ENCODE measurements at regions not wholly inside any gene's neighbourhood (a gene's known extent, or its start where the extent isn't known, plus 50 kb on each side); places are given as distances from the start of the nearest gene placed in this dataset.

GRCh38 chr6:79802657-79803300 lies 144.6 kb downstream of the ELOVL4 start:
- CTCF ChIA-PET: no interaction called here
- H3K27ac Mint-ChIP-seq: no peak overlapping the region
- POLR2A ChIA-PET: no interaction called here

GRCh38 chr6:79801362-79801761 lies 146.0 kb downstream of the ELOVL4 start:
- CTCF ChIA-PET: interaction anchor here (1.5 kb wide), 1 partner anchor 9 kb away, joined by 5 read pairs; no protein-coding TSS in a partner anchor
- no peak for DNase-seq
- POLR2A ChIA-PET: no interaction called here

More at GRCh38 chr6:79802657-79803300, 144.6 kb downstream of the ELOVL4 start:
- Mint-ChIP-seq H3K27me3 (peaks cover 14% of the 10 kb centered on the region), H3K36me3 (ENCODE audit: low read depth) (no peaks in the 10 kb centered on the region), H3K4me1 (peaks cover 4% of the 10 kb centered on the region), H3K4me3 (no peak overlapping the region), H3K9me3 (peaks cover 11% of the 10 kb centered on the region)
- DNase-seq: no peak

GRCh38 chr6:79798841-79799240 lies 148.5 kb downstream of the ELOVL4 start:
- Mint-ChIP-seq H3K27me3 (peaks cover 14% of the 10 kb centered on the region), H3K9me3 (no peaks in the 10 kb centered on the region), H3K4me3 (no peak overlapping the region), H3K36me3 (ENCODE audit: low read depth) (no peaks in the 10 kb centered on the region), H3K27ac (no peak overlapping the region), H3K4me1 (peaks cover 1% of the 10 kb centered on the region)
- ChIA-PET POLR2A (no interaction called here), CTCF (no interaction called here)
- DNase-seq: no peak

More at GRCh38 chr6:79801362-79801761, 146.0 kb downstream of the ELOVL4 start:
- H3K9me3 Mint-ChIP-seq: peaks cover 7% of the 10 kb centered on the region
- no peak overlapping the region for H3K4me3 Mint-ChIP-seq
- H3K4me1 Mint-ChIP-seq: peaks cover 4% of the 10 kb centered on the region
- H3K27me3 Mint-ChIP-seq: peaks cover 14% of the 10 kb centered on the region
- H3K27ac Mint-ChIP-seq: no peak overlapping the region
- H3K36me3 Mint-ChIP-seq (ENCODE audit: low read depth): no peaks in the 10 kb centered on the region

- Mint-ChIP-seq H3K9me3 (no peaks in the 10 kb centered on the region), H3K36me3 (ENCODE audit: low read depth) (no peaks in the 10 kb centered on the region), H3K4me1 (peaks cover 1% of the 10 kb centered on the region), H3K27ac (no peak overlapping the region), H3K4me3 (no peak overlapping the region), H3K27me3 (peaks cover 10% of the 10 kb centered on the region)
- POLR2A ChIA-PET: no interaction called here
- CTCF ChIA-PET: no interaction called here
- DNase-seq: no peak
These were observed 149.4 kb downstream of the ELOVL4 start for GRCh38 chr6:79797912-79798311.

- POLR2A ChIA-PET: no interaction called here
- Mint-ChIP-seq H3K36me3 (ENCODE audit: low read depth) (no peaks in the 10 kb centered on the region), H3K27ac (no peak overlapping the region), H3K27me3 (peaks cover 4% of the 10 kb centered on the region), H3K4me3 (no peak overlapping the region), H3K4me1 (peaks cover 1% of the 10 kb centered on the region), H3K9me3 (no peaks in the 10 kb centered on the region)
- no peak for DNase-seq
- CTCF ChIA-PET: interaction anchor here (0.6 kb wide), 1 partner anchor 283 kb away, joined by 3 read pairs; no protein-coding TSS in a partner anchor
These were observed 150.1 kb downstream of the ELOVL4 start for GRCh38 chr6:79797163-79797764.

- Mint-ChIP-seq H3K27me3 (no peaks in the 10 kb centered on the region), H3K27ac (no peak overlapping the region), H3K9me3 (no peaks in the 10 kb centered on the region), H3K36me3 (ENCODE audit: low read depth) (no peaks in the 10 kb centered on the region), H3K4me3 (no peak overlapping the region), H3K4me1 (peaks cover 1% of the 10 kb centered on the region)
- DNase-seq: no peak
- POLR2A ChIA-PET: no interaction called here
- CTCF ChIA-PET: interaction anchor here (0.9 to 1.0 kb wide), 2 partner anchors 17 to 51 kb away, joined by 3 read pairs; no protein-coding TSS in a partner anchor
These were observed 151.2 kb downstream of the ELOVL4 start for GRCh38 chr6:79796197-79796596.

GRCh38 chr6:79789896-79790295 lies 157.5 kb downstream of the ELOVL4 start:
- Mint-ChIP-seq H3K4me3 (no peak overlapping the region), H3K27ac (no peak overlapping the region), H3K36me3 (ENCODE audit: low read depth) (no peaks in the 10 kb centered on the region), H3K9me3 (no peaks in the 10 kb centered on the region), H3K27me3 (no peaks in the 10 kb centered on the region), H3K4me1 (peaks cover 2% of the 10 kb centered on the region)
- ChIA-PET POLR2A (no interaction called here), CTCF (no interaction called here)
- DNase-seq: no peak

GRCh38 chr6:79788756-79789155 lies 157.6 kb downstream of the SH3BGRL2 start:
- no peak for DNase-seq
- H3K27me3 Mint-ChIP-seq: peaks cover 5% of the 10 kb centered on the region
- no peak overlapping the region for H3K4me3 Mint-ChIP-seq
- H3K36me3 Mint-ChIP-seq (ENCODE audit: low read depth): no peaks in the 10 kb centered on the region
- H3K4me1 Mint-ChIP-seq: peaks cover 2% of the 10 kb centered on the region
- POLR2A ChIA-PET: no interaction called here
- CTCF ChIA-PET: no interaction called here
- no peak overlapping the region for H3K27ac Mint-ChIP-seq
- no peaks in the 10 kb centered on the region for H3K9me3 Mint-ChIP-seq

GRCh38 chr6:79787626-79788025 lies 156.5 kb downstream of the SH3BGRL2 start:
- POLR2A ChIA-PET: no interaction called here
- Mint-ChIP-seq H3K4me1 (peaks cover 2% of the 10 kb centered on the region), H3K36me3 (ENCODE audit: low read depth) (no peaks in the 10 kb centered on the region), H3K27me3 (peaks cover 6% of the 10 kb centered on the region), H3K4me3 (no peak overlapping the region), H3K27ac (no peak overlapping the region), H3K9me3 (no peaks in the 10 kb centered on the region)
- CTCF ChIA-PET: no interaction called here
- DNase-seq: no peak

- ChIA-PET POLR2A (no interaction called here), CTCF (interaction anchor here (1.6 kb wide), 1 partner anchor 10 kb away, joined by 4 read pairs; no protein-coding TSS in a partner anchor)
- DNase-seq: no peak
- Mint-ChIP-seq H3K9me3 (no peaks in the 10 kb centered on the region), H3K4me3 (no peak overlapping the region), H3K36me3 (ENCODE audit: low read depth) (no peaks in the 10 kb centered on the region), H3K4me1 (no peaks in the 10 kb centered on the region), H3K27ac (no peak overlapping the region), H3K27me3 (peaks cover 6% of the 10 kb centered on the region)
These were observed 153.2 kb downstream of the SH3BGRL2 start for GRCh38 chr6:79784395-79784753.

- peaks cover 6% of the 10 kb centered on the region for H3K27me3 Mint-ChIP-seq
- ChIA-PET CTCF (no interaction called here), POLR2A (no interaction called here)
- H3K4me3 Mint-ChIP-seq: no peak overlapping the region
- H3K27ac Mint-ChIP-seq: no peak overlapping the region
- no peak for DNase-seq
- H3K4me1 Mint-ChIP-seq: no peaks in the 10 kb centered on the region
- H3K36me3 Mint-ChIP-seq (ENCODE audit: low read depth): no peaks in the 10 kb centered on the region
- H3K9me3 Mint-ChIP-seq: no peaks in the 10 kb centered on the region
These were observed 152.7 kb downstream of the SH3BGRL2 start for GRCh38 chr6:79783670-79784394.

GRCh38 chr6:79782792-79783580 lies 151.9 kb downstream of the SH3BGRL2 start:
- Mint-ChIP-seq H3K36me3 (ENCODE audit: low read depth) (no peaks in the 10 kb centered on the region), H3K9me3 (no peaks in the 10 kb centered on the region), H3K4me1 (peaks cover 3% of the 10 kb centered on the region), H3K27me3 (peaks cover 6% of the 10 kb centered on the region), H3K4me3 (no peak overlapping the region), H3K27ac (no peak overlapping the region)
- ChIA-PET POLR2A (no interaction called here), CTCF (interaction anchor here (0.7 to 1.0 kb wide), 3 partner anchors 9 to 911 kb away, joined by 3 read pairs; no protein-coding TSS in a partner anchor)
- no peak for DNase-seq

- Mint-ChIP-seq H3K4me1 (peaks cover 10% of the 10 kb centered on the region), H3K9me3 (no peaks in the 10 kb centered on the region), H3K27ac (no peak overlapping the region), H3K27me3 (peaks cover 6% of the 10 kb centered on the region), H3K4me3 (no peak overlapping the region), H3K36me3 (ENCODE audit: low read depth) (no peaks in the 10 kb centered on the region)
- ChIA-PET POLR2A (no interaction called here), CTCF (interaction anchor here (0.7 to 1.2 kb wide), 4 partner anchors 10 to 909 kb away, joined by 3 read pairs; no protein-coding TSS in a partner anchor)
- no peak for DNase-seq
These were observed 150.8 kb downstream of the SH3BGRL2 start for GRCh38 chr6:79781916-79782315.

Measured in activated CD4-positive, alpha-beta T cell treated with anti-CD3 and anti-CD28 coated beads, Interleukin-2, amount 10 ng/mL, durations not matched to agents 7 days and 5 days (primary cell).